NT2/D1 (cell line): ENCODE measurements at regions not wholly inside any gene's neighbourhood (a gene's known extent, or its start where the extent isn't known, plus 50 kb on each side); places are given as distances from the start of the nearest gene placed in this dataset.

Experiments
- DNase-seq: peaks from one replicate; pipeline ENCODE4 v3.0.0-alpha.2; 2011; ENCODE audit warnings: low read depth, low spot score
- H3K27me3 ChIP-seq: 2 replicates; pipeline ENCODE4 v1.6.0; 2011; ENCODE audit warnings: mild to moderate bottlenecking; ENCODE audit not compliant: insufficient read length, insufficient read depth
- H3K36me3 ChIP-seq: 2 replicates; pipeline ENCODE4 v1.6.1; 2011; ENCODE audit warnings: mild to moderate bottlenecking, low read length, mixed read lengths; ENCODE audit not compliant: insufficient read depth, insufficient read length
- H3K4me1 ChIP-seq: 2 replicates; pipeline ENCODE4 v1.5.1; 2011; ENCODE audit not compliant: insufficient read depth, insufficient read length
- H3K4me3 ChIP-seq: 2 replicates; pipeline ENCODE4 v1.5.1; 2011; ENCODE audit warnings: low read depth; ENCODE audit not compliant: insufficient read length
- H3K9ac ChIP-seq: 2 replicates; pipeline ENCODE4 v1.6.0; 2011; ENCODE audit warnings: low read depth; ENCODE audit not compliant: insufficient read length
- H3K9me3 ChIP-seq: 2 replicates; pipeline ENCODE4 v1.5.1; 2011; ENCODE audit warnings: mild to moderate bottlenecking, low read length; ENCODE audit not compliant: insufficient read depth
- SUZ12 ChIP-seq: IDR thresholded peaks from 2 replicates; pipeline ENCODE4 v1.6.1; 2011; ENCODE audit not compliant: insufficient read length, insufficient read depth; ENCODE audit errors: extremely low read depth
- YY1 ChIP-seq: IDR thresholded peaks from 2 replicates; pipeline ENCODE4 v1.6.1; 2011; ENCODE audit not compliant: insufficient read length, insufficient read depth
- ZNF274 ChIP-seq: IDR thresholded peaks from 2 replicates; pipeline ENCODE4 v1.6.1; 2011; ENCODE audit warnings: mild to moderate bottlenecking, low read depth, low read length

- H3K9me3 ChIP-seq = peaks cover 4% of the 10 kb centered on the region; the same call in 1 of the 2 replicates
- no peaks in the 10 kb centered on the region for H3K4me1 ChIP-seq
- no peak overlapping the region for H3K4me3 ChIP-seq
- TF ChIP-seq YY1 (no peak), ZNF274 (no peak), SUZ12 (no peak)
- no peaks in the 10 kb centered on the region for H3K27me3 ChIP-seq
- H3K9ac ChIP-seq = no peak overlapping the region
- no peak for DNase-seq
- no peaks in the 10 kb centered on the region for H3K36me3 ChIP-seq
These were observed 72.3 kb upstream of the SMLR1 start for GRCh38 chr6:130754786-130755367.

GRCh38 chr6:130755368-130756034 lies 71.7 kb upstream of the SMLR1 start:
- Histone ChIP-seq H3K4me3 (no peak overlapping the region), H3K36me3 (no peaks in the 10 kb centered on the region), H3K9me3 (no peaks in the 10 kb centered on the region), H3K27me3 (no peaks in the 10 kb centered on the region), H3K9ac (no peak overlapping the region), H3K4me1 (no peaks in the 10 kb centered on the region)
- TF ChIP-seq ZNF274 = no peak
- TF ChIP-seq YY1 = no peak
- TF ChIP-seq SUZ12 = no peak
- no peak for DNase-seq

GRCh38 chr6:130756824-130757223 lies 70.4 kb upstream of the SMLR1 start:
- Histone ChIP-seq H3K9me3 (no peaks in the 10 kb centered on the region), H3K9ac (no peak overlapping the region), H3K36me3 (no peaks in the 10 kb centered on the region), H3K4me1 (no peaks in the 10 kb centered on the region), H3K4me3 (no peak overlapping the region), H3K27me3 (no peaks in the 10 kb centered on the region)
- TF ChIP-seq SUZ12 (no peak), ZNF274 (no peak), YY1 (no peak)
- no peak for DNase-seq

GRCh38 chr6:130758813-130759212 lies 68.4 kb upstream of the SMLR1 start:
- Histone ChIP-seq H3K9me3 (no peaks in the 10 kb centered on the region), H3K9ac (no peak overlapping the region), H3K4me3 (no peak overlapping the region), H3K4me1 (no peaks in the 10 kb centered on the region), H3K27me3 (no peaks in the 10 kb centered on the region), H3K36me3 (no peaks in the 10 kb centered on the region)
- TF ChIP-seq SUZ12 = no peak
- TF ChIP-seq YY1 = no peak
- TF ChIP-seq ZNF274 = no peak
- no peak for DNase-seq

- Histone ChIP-seq H3K9ac (no peak overlapping the region), H3K4me1 (no peaks in the 10 kb centered on the region), H3K9me3 (no peaks in the 10 kb centered on the region), H3K4me3 (no peak overlapping the region), H3K36me3 (no peaks in the 10 kb centered on the region), H3K27me3 (no peaks in the 10 kb centered on the region)
- DNase-seq = peak; percentile 18
- TF ChIP-seq SUZ12 = no peak
These were observed 67.2 kb upstream of the SMLR1 start for GRCh38 chr6:130760006-130760405.

- Histone ChIP-seq H3K27me3 (no peaks in the 10 kb centered on the region), H3K4me3 (no peak overlapping the region), H3K9ac (no peak overlapping the region), H3K9me3 (no peaks in the 10 kb centered on the region), H3K4me1 (no peaks in the 10 kb centered on the region), H3K36me3 (no peaks in the 10 kb centered on the region)
- no peak for DNase-seq
- TF ChIP-seq SUZ12 (no peak), YY1 (no peak), ZNF274 (no peak)
These were observed 65.9 kb upstream of the SMLR1 start for GRCh38 chr6:130761286-130761685.

GRCh38 chr6:130765181-130765727 lies 62.0 kb upstream of the SMLR1 start:
- Histone ChIP-seq H3K9ac (no peak overlapping the region), H3K9me3 (no peaks in the 10 kb centered on the region), H3K4me1 (no peaks in the 10 kb centered on the region), H3K36me3 (no peaks in the 10 kb centered on the region), H3K4me3 (no peak overlapping the region), H3K27me3 (no peaks in the 10 kb centered on the region)
- DNase-seq = no peak
- TF ChIP-seq ZNF274 = no peak
- TF ChIP-seq YY1 = no peak
- no peak for TF ChIP-seq SUZ12
